Upper lobe of left lung (tissue), 4 donors: ENCODE measurements at regions not wholly inside any gene's neighbourhood (a gene's known extent, or its start where the extent isn't known, plus 50 kb on each side); places are given as distances from the start of the nearest gene placed in this dataset.

Experiments
- EP300 ChIP-seq, 4 donors: sonication (generic); formaldehyde crosslinking; IDR thresholded peaks; one replicate each; pipeline ENCODE4 v1.5.1; 2017; ENCODE audit warnings: antibody characterized with exemption in 4 of 4, control low read depth in 2 of 4
- POLR2A ChIP-seq, 4 donors: fragments of 450-650 bp; IDR thresholded peaks; one replicate each; pipeline ENCODE4 v1.5.1; 2016 to 2017; ENCODE audit warnings: antibody characterized with exemption in 4 of 4, mild to moderate bottlenecking in 2 of 4
- POLR2AphosphoS5 ChIP-seq, 2 donors: sonication (generic); formaldehyde crosslinking; IDR thresholded peaks; one replicate each; pipeline ENCODE4 v1.5.1; 2017; ENCODE audit warnings: antibody characterized with exemption in 2 of 2
- TF ChIP-seq, protein P1 (sequence below), 6 experiments: fragments of 450-650 bp in 4 of 6; fragments of 200-600 bp in 2 of 6; sonication (generic) in 2 of 6; IDR thresholded peaks; one replicate each; pipeline ENCODE4 v1.5.1; 2016 to 2019; ENCODE audit warnings: antibody characterized with exemption in 6 of 6

DNA sequence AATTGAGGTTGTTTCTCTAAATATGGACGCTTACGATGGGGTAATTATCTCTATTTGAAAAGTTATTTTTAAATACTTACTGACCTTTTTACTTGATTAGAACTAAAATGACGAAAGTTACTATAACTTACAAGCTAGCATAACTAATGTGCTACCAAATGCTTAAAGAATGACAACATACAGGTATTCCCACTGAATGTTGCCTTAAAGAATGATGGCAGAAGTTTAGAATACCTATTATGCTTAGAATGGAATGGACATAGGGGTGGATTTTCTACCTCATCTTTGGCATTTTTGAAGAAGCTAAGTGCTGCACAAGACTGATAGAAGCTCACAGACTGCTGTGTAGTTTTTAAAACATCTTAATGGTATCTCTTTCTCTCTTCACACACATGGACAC, 284.8 kb downstream of the THBS2 start:
- TF ChIP-seq POLR2A (IDR thresholded peaks at IDR 0.05) (no peak), EP300 (IDR thresholded peaks at IDR 0.05) (no peak), POLR2AphosphoS5 (IDR thresholded peaks at IDR 0.05) (no peak)
- TF ChIP-seq, protein P1, sequence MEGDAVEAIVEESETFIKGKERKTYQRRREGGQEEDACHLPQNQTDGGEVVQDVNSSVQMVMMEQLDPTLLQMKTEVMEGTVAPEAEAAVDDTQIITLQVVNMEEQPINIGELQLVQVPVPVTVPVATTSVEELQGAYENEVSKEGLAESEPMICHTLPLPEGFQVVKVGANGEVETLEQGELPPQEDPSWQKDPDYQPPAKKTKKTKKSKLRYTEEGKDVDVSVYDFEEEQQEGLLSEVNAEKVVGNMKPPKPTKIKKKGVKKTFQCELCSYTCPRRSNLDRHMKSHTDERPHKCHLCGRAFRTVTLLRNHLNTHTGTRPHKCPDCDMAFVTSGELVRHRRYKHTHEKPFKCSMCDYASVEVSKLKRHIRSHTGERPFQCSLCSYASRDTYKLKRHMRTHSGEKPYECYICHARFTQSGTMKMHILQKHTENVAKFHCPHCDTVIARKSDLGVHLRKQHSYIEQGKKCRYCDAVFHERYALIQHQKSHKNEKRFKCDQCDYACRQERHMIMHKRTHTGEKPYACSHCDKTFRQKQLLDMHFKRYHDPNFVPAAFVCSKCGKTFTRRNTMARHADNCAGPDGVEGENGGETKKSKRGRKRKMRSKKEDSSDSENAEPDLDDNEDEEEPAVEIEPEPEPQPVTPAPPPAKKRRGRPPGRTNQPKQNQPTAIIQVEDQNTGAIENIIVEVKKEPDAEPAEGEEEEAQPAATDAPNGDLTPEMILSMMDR (IDR thresholded peaks at IDR 0.05): no peak
